SK-N-SH (cell line): ENCODE measurements at regions not wholly inside any gene's neighbourhood (a gene's known extent, or its start where the extent isn't known, plus 50 kb on each side); places are given as distances from the start of the nearest gene placed in this dataset.

ENCODE experiments used
- CTCF ChIA-PET: fragments of 300-600, 350-600 bp; formaldehyde crosslinking; extraction: SDS; loops from one replicate; lab custom pipeline; 2021; lab: Yijun Ruan, JAX
- POLR2A ChIA-PET: fragments of 350-600 bp; sonication (Branson Sonifier 250); formaldehyde crosslinking; extraction: SDS; loops from one replicate; lab custom pipeline; 2020; ENCODE audit warnings: antibody characterized with exemption, inconsistent platforms; lab: Yijun Ruan, JAX
- DNase-seq: peaks from one replicate; pipeline ENCODE4 v3.0.0; 2012
- H2AFZ ChIP-seq: fragments of 200-600 bp; sonication (generic); 2 replicates; pipeline ENCODE4 v1.8.1; 2016; ENCODE audit warnings: antibody characterized with exemption, mild to moderate bottlenecking, low read depth
- H3F3A ChIP-seq: fragments of 200-600 bp; sonication (generic); replicated peaks from 2 replicates; pipeline ENCODE3; 2016; ENCODE audit warnings: antibody characterized with exemption, mild to moderate bottlenecking; ENCODE audit not compliant: insufficient read depth
- H3K27ac ChIP-seq, 2 experiments: fragments of 200-500 bp in 1 of 2; fragments of 200-600 bp in 1 of 2; sonication (Bioruptor generic) in 1 of 2; sonication (generic), shearing (Covaris generic) in 1 of 2; 2 replicates each; pipeline versions ENCODE4 v1.5.1 to v1.6.1; 2014 to 2016; ENCODE audit warnings: low read depth in 2 of 2, inconsistent platforms in 1 of 2, low read length in 1 of 2, mild to moderate bottlenecking in 1 of 2, mixed read lengths in 1 of 2
- H3K27me3 ChIP-seq: fragments of 200-600 bp; sonication (generic), shearing (Covaris generic); 2 replicates; pipeline ENCODE4 v1.6.1; 2016; ENCODE audit warnings: mixed run types; ENCODE audit not compliant: insufficient read depth
- H3K36me3 ChIP-seq, 2 experiments: fragments of 200-500 bp in 1 of 2; fragments of 200-600 bp in 1 of 2; sonication (Bioruptor generic) in 1 of 2; sonication (generic) in 1 of 2; replicated peaks in 1 of 2; 2 replicates each; pipeline versions ENCODE3 to v1.5.1; 2014 to 2016; ENCODE audit warnings: low read length in 1 of 2, mild to moderate bottlenecking in 1 of 2; ENCODE audit not compliant: insufficient read depth in 2 of 2, control insufficient read depth in 1 of 2
- H3K4me1 ChIP-seq, 2 experiments: fragments of 200-500 bp in 1 of 2; fragments of 200-600 bp in 1 of 2; sonication (Bioruptor generic) in 1 of 2; sonication (generic), shearing (Covaris generic) in 1 of 2; 2 replicates each; pipeline versions ENCODE4 v1.5.1 to v1.6.1; 2014 to 2016; ENCODE audit warnings: low read depth in 1 of 2, low read length in 1 of 2, mixed run types in 1 of 2; ENCODE audit not compliant: insufficient read depth in 2 of 2, control insufficient read depth in 1 of 2
- H3K4me2 ChIP-seq: fragments of 200-600 bp; sonication (generic), shearing (Covaris generic); 2 replicates; pipeline ENCODE4 v1.6.1; 2017; ENCODE audit warnings: mixed run types
- H3K4me3 ChIP-seq, 2 experiments: fragments of 200-500 bp in 1 of 2; fragments of 200-600 bp in 1 of 2; sonication (Bioruptor generic) in 1 of 2; sonication (generic), shearing (Covaris generic) in 1 of 2; 2 replicates each; pipeline versions ENCODE4 v1.5.1 to v1.8.1; 2014 to 2016; ENCODE audit warnings: low read depth in 2 of 2, inconsistent platforms in 1 of 2, low read length in 1 of 2, mild to moderate bottlenecking in 1 of 2, mixed read lengths in 1 of 2, moderate library complexity in 1 of 2
- H3K79me2 ChIP-seq: fragments of 200-600 bp; sonication (generic); 2 replicates; pipeline ENCODE4 v1.8.1; 2017; ENCODE audit warnings: mild to moderate bottlenecking; ENCODE audit not compliant: insufficient read depth
- H3K9ac ChIP-seq: fragments of 200-600 bp; sonication (generic); 2 replicates; pipeline ENCODE4 v1.6.1; 2017; ENCODE audit warnings: mixed run types
- H3K9me2 ChIP-seq: fragments of 200-600 bp; sonication (generic); 2 replicates; pipeline ENCODE4 v1.6.1; 2017; ENCODE audit warnings: mixed run types
- H3K9me3 ChIP-seq: fragments of 200-600 bp; sonication (generic); 2 replicates; pipeline ENCODE4 v1.6.1; 2017; ENCODE audit warnings: mixed run types, mild to moderate bottlenecking, moderate library complexity
- H4K20me1 ChIP-seq: fragments of 200-600 bp; sonication (generic); 2 replicates; pipeline ENCODE4 v1.6.1; 2017; ENCODE audit warnings: mild to moderate bottlenecking, mixed run types; ENCODE audit not compliant: insufficient read depth
- CHD2 ChIP-seq: fragments of 150-350 bp; IDR thresholded peaks from 2 replicates; pipeline ENCODE4 v1.6.1; 2018; ENCODE audit warnings: low read length; ENCODE audit not compliant: partially characterized antibody
- EP300 ChIP-seq, 2 experiments: IDR thresholded peaks; 2 replicates each; pipeline versions ENCODE4 v1.4.0 to v1.6.1; 2012; ENCODE audit warnings: borderline replicate concordance in 1 of 2, low read depth in 1 of 2, low read length in 1 of 2
- EZH2phosphoT487 ChIP-seq: fragments of 200-600 bp; sonication (generic); IDR thresholded peaks from 2 replicates; pipeline ENCODE4 v1.6.1; 2017; ENCODE audit warnings: low read depth, mixed run types, mild to moderate bottlenecking, antibody characterized with exemption, moderate library complexity, borderline replicate concordance
- FOXJ3 ChIP-seq: sonication (generic); formaldehyde crosslinking; IDR thresholded peaks from 2 replicates; pipeline ENCODE4 v1.5.1; 2020; ENCODE audit warnings: mild to moderate bottlenecking, missing genetic modification reagents
- GABPA ChIP-seq: IDR thresholded peaks from 2 replicates; pipeline ENCODE4 v1.4.0; 2012; ENCODE audit warnings: low read depth, mild to moderate bottlenecking
- IRF3 ChIP-seq: fragments of 150-350 bp; IDR thresholded peaks from 2 replicates; pipeline ENCODE4 v1.6.1; 2016; ENCODE audit warnings: mild to moderate bottlenecking, low read depth, low read length
- MEF2A ChIP-seq: IDR thresholded peaks from 2 replicates; pipeline ENCODE4 v1.4.0; 2012; ENCODE audit warnings: low read depth, borderline replicate concordance
- NRF1 ChIP-seq: IDR thresholded peaks from 2 replicates; pipeline ENCODE4 v1.6.1; 2012; ENCODE audit warnings: low read depth, mild to moderate bottlenecking, low read length
- POLR2AphosphoS5 ChIP-seq: IDR thresholded peaks from 2 replicates; pipeline ENCODE4 v1.6.1; 2012; ENCODE audit warnings: low read depth, low read length
- RAD21 ChIP-seq: IDR thresholded peaks from 2 replicates; pipeline ENCODE4 v1.6.1; 2012; ENCODE audit warnings: mild to moderate bottlenecking, low read length
- RCOR1 ChIP-seq: fragments of 150-350 bp; IDR thresholded peaks from 2 replicates; pipeline ENCODE4 v1.6.1; 2017; ENCODE audit warnings: antibody characterized with exemption, low read length
- RFX5 ChIP-seq: IDR thresholded peaks from 2 replicates; pipeline ENCODE4 v1.6.1; 2012; ENCODE audit warnings: mild to moderate bottlenecking, improper control_type of control experiment, low read length
- SIN3A ChIP-seq: IDR thresholded peaks from 2 replicates; pipeline ENCODE4 v1.6.1; 2012; ENCODE audit warnings: low read depth, mild to moderate bottlenecking, low read length, moderate library complexity, borderline replicate concordance
- TAF1 ChIP-seq: IDR thresholded peaks from 2 replicates; pipeline ENCODE4 v1.6.1; 2012; ENCODE audit warnings: low read depth, mild to moderate bottlenecking, low read length, moderate library complexity, borderline replicate concordance
- USF2 ChIP-seq: fragments of 150-350 bp; IDR thresholded peaks from 2 replicates; pipeline ENCODE4 v1.6.1; 2017; ENCODE audit warnings: antibody characterized with exemption, low read length, low read depth, borderline replicate concordance
- YY1 ChIP-seq: IDR thresholded peaks from 2 replicates; pipeline ENCODE4 v1.4.0; 2012; ENCODE audit warnings: low read depth, mild to moderate bottlenecking
- WGBS: methylation state at CpG from one replicate; pipeline ENCODE4 v1.1.6; 2017; ENCODE audit warnings: low lambda C conversion rate; 5-methylcytosine and 5-hydroxymethylcytosine counted together
- TF ChIP-seq, protein P1 (sequence below): IDR thresholded peaks from 2 replicates; pipeline ENCODE4 v1.4.0; 2012; ENCODE audit warnings: low read depth, borderline replicate concordance
- TF ChIP-seq, protein P2 (sequence below): IDR thresholded peaks from 2 replicates; pipeline ENCODE4 v1.4.0; 2012; ENCODE audit warnings: low read depth
- TF ChIP-seq, protein P3 (sequence below): IDR thresholded peaks from 2 replicates; pipeline ENCODE4 v1.4.0; 2012; ENCODE audit warnings: low read depth, borderline replicate concordance
- TF ChIP-seq, protein P4 (sequence below): IDR thresholded peaks from 2 replicates; pipeline ENCODE4; 2012

DNA sequence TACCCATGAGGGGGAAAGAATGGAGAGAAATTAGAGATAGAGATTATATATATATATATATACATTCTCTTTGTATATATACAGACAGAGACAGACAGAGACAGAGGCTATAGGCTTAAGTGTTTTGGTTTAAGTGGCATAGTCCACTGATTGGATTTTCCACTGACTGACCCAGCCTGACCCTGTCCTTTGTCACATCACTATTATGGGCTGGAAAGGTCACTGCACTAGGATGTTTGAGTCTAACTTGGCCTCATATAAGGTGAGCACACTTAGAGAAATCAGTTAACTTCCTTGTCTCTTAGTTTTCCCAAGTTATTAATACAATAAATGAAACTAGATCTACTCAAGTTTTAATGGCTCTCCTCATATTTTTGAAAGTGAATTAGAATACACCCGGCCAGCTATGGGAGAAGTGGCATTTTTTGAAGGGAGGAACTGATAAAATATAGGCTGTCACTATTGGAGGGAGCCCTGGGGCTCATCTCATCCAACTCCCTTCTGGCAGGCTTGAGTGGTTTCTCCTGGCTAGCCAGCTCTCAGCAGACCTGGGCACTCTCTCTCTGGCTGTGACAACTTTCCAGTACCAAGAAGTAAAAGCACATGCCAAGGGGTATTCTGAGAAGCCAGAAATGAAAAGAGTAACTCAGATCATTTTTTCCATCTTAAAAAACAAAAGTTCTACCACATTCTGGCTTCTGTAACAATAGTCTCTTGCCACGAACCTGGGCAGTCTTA lies 455.6 kb upstream of the ANKRD30A start:
- 62% methylated on average over 2 of the region's 2 CpGs for WGBS
- Histone ChIP-seq H3K4me1 (peaks cover 0 to 18% of the 10 kb centered on the region in 2 experiments; a peak in 1 of 4 replicates), H3K27ac (no peak overlapping the region), H3K9me2 (no peaks in the 10 kb centered on the region), H3K79me2 (no peaks in the 10 kb centered on the region), H3K9me3 (no peaks in the 10 kb centered on the region), H3K27me3 (no peaks in the 10 kb centered on the region), H3K4me3 (no peak overlapping the region), H3F3A (no peaks in the 10 kb centered on the region), H2AFZ (no peak overlapping the region; the same call in 1 of the 2 replicates), H3K36me3 (no peaks in the 10 kb centered on the region), H4K20me1 (no peaks in the 10 kb centered on the region), H3K9ac (no peak overlapping the region), H3K4me2 (no peak overlapping the region)
- ChIA-PET CTCF (no interaction called here), POLR2A (no interaction called here)
- TF ChIP-seq POLR2AphosphoS5 (no peak), RCOR1 (no peak), TAF1 (no peak), EZH2phosphoT487 (no peak), USF2 (no peak)
- TF ChIP-seq, protein P1, sequence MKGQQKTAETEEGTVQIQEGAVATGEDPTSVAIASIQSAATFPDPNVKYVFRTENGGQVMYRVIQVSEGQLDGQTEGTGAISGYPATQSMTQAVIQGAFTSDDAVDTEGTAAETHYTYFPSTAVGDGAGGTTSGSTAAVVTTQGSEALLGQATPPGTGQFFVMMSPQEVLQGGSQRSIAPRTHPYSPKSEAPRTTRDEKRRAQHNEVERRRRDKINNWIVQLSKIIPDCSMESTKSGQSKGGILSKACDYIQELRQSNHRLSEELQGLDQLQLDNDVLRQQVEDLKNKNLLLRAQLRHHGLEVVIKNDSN: no peak
- DNase-seq: no peak

GRCh38 chr10:36666451-36666850 lies 458.9 kb upstream of the ANKRD30A start:
- Histone ChIP-seq H3K9ac (no peak overlapping the region), H4K20me1 (no peaks in the 10 kb centered on the region), H3K4me3 (no peak overlapping the region), H3K4me2 (no peak overlapping the region), H3K9me3 (no peaks in the 10 kb centered on the region), H3K27ac (no peak overlapping the region), H3K4me1 (peaks cover 0 to 16% of the 10 kb centered on the region in 2 experiments; a peak in 1 of 4 replicates), H3K79me2 (no peaks in the 10 kb centered on the region), H3F3A (no peaks in the 10 kb centered on the region), H2AFZ (no peak overlapping the region), H3K9me2 (no peaks in the 10 kb centered on the region), H3K36me3 (no peaks in the 10 kb centered on the region), H3K27me3 (no peaks in the 10 kb centered on the region)
- DNase-seq: no peak
- ChIA-PET POLR2A (no interaction called here), CTCF (no interaction called here)
- no peak for TF ChIP-seq NRF1
- TF ChIP-seq, protein P1: no peak
- TF ChIP-seq RCOR1: no peak
- no peak for TF ChIP-seq IRF3
- no peak for TF ChIP-seq SIN3A
- TF ChIP-seq GABPA: no peak
- TF ChIP-seq CHD2: no peak
- TF ChIP-seq RFX5: no peak
- TF ChIP-seq POLR2AphosphoS5: no peak
- no peak for TF ChIP-seq RAD21
- TF ChIP-seq, protein P2, sequence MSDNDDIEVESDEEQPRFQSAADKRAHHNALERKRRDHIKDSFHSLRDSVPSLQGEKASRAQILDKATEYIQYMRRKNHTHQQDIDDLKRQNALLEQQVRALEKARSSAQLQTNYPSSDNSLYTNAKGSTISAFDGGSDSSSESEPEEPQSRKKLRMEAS: no peak
- no peak for TF ChIP-seq MEF2A
- no peak for TF ChIP-seq EP300 (IDR thresholded peaks at IDR 0.05; ENCODE audit: borderline replicate concordance in 1 of 2, low read depth in 1 of 2, low read length in 1 of 2)
- TF ChIP-seq, protein P3, sequence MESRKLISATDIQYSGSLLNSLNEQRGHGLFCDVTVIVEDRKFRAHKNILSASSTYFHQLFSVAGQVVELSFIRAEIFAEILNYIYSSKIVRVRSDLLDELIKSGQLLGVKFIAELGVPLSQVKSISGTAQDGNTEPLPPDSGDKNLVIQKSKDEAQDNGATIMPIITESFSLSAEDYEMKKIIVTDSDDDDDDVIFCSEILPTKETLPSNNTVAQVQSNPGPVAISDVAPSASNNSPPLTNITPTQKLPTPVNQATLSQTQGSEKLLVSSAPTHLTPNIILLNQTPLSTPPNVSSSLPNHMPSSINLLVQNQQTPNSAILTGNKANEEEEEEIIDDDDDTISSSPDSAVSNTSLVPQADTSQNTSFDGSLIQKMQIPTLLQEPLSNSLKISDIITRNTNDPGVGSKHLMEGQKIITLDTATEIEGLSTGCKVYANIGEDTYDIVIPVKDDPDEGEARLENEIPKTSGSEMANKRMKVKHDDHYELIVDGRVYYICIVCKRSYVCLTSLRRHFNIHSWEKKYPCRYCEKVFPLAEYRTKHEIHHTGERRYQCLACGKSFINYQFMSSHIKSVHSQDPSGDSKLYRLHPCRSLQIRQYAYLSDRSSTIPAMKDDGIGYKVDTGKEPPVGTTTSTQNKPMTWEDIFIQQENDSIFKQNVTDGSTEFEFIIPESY: no peak
- TF ChIP-seq FOXJ3 (CRISPR knock-in tag): no peak
- TF ChIP-seq, protein P4, sequence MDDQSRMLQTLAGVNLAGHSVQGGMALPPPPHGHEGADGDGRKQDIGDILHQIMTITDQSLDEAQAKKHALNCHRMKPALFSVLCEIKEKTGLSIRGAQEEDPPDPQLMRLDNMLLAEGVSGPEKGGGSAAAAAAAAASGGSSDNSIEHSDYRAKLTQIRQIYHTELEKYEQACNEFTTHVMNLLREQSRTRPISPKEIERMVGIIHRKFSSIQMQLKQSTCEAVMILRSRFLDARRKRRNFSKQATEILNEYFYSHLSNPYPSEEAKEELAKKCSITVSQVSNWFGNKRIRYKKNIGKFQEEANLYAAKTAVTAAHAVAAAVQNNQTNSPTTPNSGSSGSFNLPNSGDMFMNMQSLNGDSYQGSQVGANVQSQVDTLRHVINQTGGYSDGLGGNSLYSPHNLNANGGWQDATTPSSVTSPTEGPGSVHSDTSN: no peak
- no peak for TF ChIP-seq YY1
- no peak for TF ChIP-seq EZH2phosphoT487
